ENCODE measurements at regions not wholly inside any gene's neighbourhood (a gene's known extent, or its start where the extent isn't known, plus 50 kb on each side); places are given as distances from the start of the nearest gene placed in this dataset.

GRCh38 chr16:51211148-51211547, 60.1 kb upstream of the SALL1 start:
- DNase-seq, result no peak

- DNase-seq, result no peak
Observed at GRCh38 chr16:51210087-51210486, 59.0 kb upstream of the SALL1 start.

GRCh38 chr16:51201604-51202003, 50.5 kb upstream of the SALL1 start:
- no peak for DNase-seq
